SK-N-MC (cell line): ENCODE measurements at regions not wholly inside any gene's neighbourhood (a gene's known extent, or its start where the extent isn't known, plus 50 kb on each side); places are given as distances from the start of the nearest gene placed in this dataset.

ENCODE experiments used
- EZH2 ChIP-seq: fragments of 200-600 bp; sonication (generic); IDR thresholded peaks from one replicate; pipeline ENCODE4 v1.6.1; 2017; ENCODE audit warnings: antibody characterized with exemption
- FOXP2 ChIP-seq: optimal IDR thresholded peaks from 2 replicates; pipeline ENCODE3; 2011; ENCODE audit warnings: mild to moderate bottlenecking, moderate library complexity; ENCODE audit not compliant: insufficient read depth; ENCODE audit errors: extremely low read length, control extremely low read depth
- POLR2AphosphoS5 ChIP-seq: IDR thresholded peaks from 2 replicates; pipeline ENCODE4 v1.6.1; 2012; ENCODE audit warnings: mild to moderate bottlenecking, low read depth, low read length, borderline replicate concordance

GRCh38 chr3:39718674-39719595, 90.5 kb upstream of the MYRIP start:
- TF ChIP-seq EZH2 (no peak), POLR2AphosphoS5 (no peak), FOXP2 (no peak)
